SIG-M5 (cell line): ENCODE measurements at regions not wholly inside any gene's neighbourhood (a gene's known extent, or its start where the extent isn't known, plus 50 kb on each side); places are given as distances from the start of the nearest gene placed in this dataset.
A peak's percentile ranks its signal among the peaks of the same experiment; 100 is the strongest.
"Not testable (repeated sequence)": the region's sequence is repeated elsewhere in the genome, so short reads cannot be mapped to it uniquely, and the experiment has no call there.

Source experiments
- DNase-seq: peaks from one replicate; lab custom pipeline; 2025; lab: John Stamatoyannopoulos, UW

GRCh38 chr6:71722736-71723135 lies 163.6 kb upstream of the RIMS1 start:
- no peak for DNase-seq

- DNase-seq = no peak
Measured at GRCh38 chr6:71724456-71725125, 161.8 kb upstream of the RIMS1 start.

GRCh38 chr6:71725126-71725470 lies 161.3 kb upstream of the RIMS1 start:
- DNase-seq = no peak

GRCh38 chr6:71726121-71726520 lies 160.2 kb upstream of the RIMS1 start:
- DNase-seq = no peak

DNA sequence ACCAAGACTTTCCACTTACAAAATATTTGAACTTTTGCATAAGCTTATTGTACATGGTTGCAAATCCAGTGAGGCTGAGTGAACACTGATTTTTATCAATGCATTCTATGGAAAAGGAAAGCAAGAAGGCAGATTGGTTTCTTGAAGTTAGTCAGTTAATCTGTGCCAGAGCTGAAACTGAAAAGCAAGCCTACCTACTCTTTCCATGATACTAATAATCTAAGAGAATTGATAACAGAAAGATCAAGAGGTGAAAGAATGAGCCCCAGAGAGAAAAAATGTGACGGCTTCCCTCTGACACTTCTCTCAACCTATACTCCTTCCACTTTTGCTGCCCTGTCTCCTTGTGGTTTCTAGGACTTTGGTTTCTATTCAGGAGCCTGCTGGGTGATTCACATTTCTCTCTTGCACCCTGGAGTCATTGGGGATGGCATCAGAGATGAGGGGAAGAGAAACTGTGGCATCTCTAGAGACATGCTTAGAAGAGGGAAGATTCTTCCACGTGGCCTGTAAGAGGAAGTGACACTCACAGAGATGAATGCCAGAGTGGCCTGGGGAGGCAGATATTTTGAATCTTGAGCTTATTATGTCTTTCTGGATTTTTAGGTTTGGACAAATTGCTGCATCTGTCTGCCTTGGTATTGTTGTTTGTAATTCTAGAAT lies 158.6 kb upstream of the RIMS1 start:
- peak; percentile 9 for DNase-seq

GRCh38 chr6:71730284-71730683 lies 156.1 kb upstream of the RIMS1 start:
- no peak for DNase-seq

DNA sequence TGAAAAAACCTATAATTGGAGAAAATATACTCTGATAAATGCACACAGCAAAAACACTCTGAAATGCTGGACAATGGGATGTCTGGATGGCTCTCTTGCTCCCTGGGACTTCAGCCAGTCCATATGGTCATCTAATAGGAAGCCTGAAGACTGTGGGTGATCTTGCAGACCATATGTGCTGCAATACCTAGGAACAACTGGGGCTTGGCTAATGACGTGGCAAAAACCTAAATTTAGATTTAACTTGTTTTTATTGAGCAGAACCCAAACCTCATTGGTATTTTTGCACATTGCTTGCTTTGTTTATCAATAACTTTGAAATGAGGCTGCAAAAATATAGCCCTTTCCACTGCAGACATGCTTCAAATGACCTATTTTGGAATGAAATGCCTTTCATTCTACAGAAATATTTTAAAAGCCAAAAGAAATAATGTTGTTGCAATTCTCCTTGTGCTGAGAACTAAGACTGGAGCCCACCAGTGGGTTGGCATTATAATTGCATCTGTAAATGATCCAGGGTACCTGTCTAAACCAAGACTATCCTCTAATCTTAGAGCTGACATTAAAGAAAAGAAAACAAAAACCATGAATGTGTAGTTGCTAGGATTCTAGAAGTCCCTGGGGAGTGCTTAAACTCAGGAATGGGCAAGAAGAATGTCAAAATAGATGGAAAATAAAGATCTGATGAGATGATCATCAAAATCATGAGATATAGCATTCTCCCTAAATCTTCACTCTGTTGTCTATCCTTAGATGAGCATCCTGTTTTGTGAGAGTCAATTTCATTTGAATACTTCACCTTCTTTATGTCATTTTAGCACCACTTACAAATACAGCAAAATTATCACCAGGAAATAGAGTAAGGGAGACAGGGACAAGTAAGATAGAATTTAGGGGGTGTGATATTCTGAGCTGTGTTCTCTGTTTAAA lies 152.1 kb upstream of the RIMS1 start:
- no peak for DNase-seq

DNA sequence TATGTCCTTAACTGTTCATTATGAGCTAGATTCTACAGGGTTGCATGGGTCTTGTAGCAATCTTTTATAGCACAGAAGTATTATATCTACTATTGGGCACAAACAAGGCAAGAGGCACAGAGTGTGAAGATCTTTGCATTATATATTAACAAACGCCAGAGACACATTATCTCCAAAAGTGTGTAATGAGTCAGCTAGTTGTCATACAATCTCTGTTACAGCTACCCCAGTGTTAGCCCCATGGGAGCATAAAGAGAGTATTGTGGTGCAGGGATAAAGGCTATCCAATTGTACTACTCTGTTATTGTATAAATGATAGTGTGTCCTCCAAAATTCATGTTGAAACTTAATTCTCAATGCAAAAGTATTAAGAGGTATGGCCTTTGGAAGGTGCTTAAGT lies 148.4 kb upstream of the RIMS1 start:
- DNase-seq = no peak

- no peak for DNase-seq
Measured at GRCh38 chr6:71745525-71745924, 140.8 kb upstream of the RIMS1 start.

DNA sequence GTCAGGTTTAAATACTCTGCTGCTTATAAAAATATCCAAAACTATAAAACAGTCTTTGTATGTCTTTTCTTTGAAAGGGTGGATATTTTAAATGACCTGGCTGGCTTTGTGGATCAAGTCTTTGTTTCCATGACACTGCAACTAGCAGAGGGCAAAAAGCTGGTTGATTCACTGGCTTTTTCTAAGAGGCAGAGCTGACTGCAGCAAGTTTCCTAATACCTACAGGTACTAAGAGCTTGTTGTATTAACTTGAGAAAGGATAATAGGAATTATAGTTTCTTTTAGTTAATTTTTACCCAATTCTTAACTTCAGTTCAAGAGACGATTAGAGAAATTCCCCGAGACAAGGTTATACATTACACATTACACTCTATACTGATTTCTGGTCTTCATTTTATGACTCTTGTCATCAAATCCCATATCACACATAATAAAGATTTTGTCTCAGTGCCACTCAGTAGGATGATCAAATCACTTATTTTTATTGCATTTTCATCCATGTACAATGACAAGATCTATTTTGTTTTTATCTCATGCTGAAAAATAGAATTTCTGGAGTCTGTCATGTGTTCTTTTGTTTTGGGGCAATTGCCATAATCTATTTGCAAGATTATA lies 120.1 kb upstream of the RIMS1 start:
- no peak for DNase-seq

DNA sequence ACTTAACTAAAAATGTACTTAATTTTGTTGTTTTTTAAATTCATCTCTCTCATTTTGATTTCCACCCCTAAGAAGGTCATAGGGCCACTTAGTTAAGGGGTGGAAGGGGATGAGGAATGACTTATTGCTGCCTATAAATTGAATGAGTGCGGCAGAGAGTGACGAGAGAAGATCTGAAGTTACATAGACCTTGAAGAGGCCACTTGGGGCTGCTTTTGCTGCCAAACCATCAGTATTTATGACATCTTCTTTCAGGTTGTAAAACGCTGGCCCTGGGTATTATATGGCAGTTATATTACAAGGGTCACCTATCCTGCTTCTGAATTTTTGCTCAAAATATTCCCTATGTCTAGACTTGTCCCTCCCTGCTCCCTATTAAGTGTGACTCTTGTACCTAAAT lies 119.6 kb upstream of the RIMS1 start:
- DNase-seq = no peak

- no peak for DNase-seq
Measured at GRCh38 chr6:71768356-71768755, 118.0 kb upstream of the RIMS1 start.

DNA sequence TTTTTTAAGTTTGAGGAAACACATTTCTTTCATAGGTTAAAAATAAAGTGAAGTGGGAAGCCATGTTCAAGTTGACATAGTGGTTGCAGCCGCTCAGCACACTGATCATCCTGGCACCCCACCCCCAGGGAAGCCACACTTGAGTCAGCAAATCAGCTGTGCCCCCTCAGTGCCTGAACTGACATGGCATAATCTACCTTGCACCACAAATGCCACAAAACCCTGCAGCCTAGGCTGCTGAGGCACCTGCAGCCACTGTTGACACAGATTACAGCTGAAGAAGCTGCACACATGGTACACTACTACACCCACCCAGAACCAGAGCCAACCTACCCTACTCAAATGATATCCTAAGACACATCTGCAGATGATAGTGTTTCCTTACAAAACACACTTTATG lies 77.5 kb upstream of the RIMS1 start:
- no peak for DNase-seq

DNA sequence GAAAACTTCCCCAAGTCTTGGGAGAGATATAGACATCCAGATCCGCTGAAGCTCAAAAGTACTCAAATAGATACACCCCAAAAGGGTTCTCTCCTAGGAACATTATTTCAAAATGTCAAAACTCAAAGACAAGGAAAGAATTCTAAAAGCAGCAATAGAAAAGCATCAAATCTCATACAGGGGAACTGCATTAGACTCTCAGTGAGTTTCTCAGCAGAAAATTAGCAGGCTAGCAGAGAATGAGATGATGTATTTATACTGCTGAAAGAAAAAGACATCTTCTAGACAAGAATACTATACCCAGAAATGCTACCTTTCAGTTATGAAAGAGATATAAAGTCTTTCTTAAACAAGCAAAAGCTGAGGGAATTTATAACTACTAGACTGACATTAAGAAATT lies 75.5 kb upstream of the RIMS1 start:
- DNase-seq = no peak

GRCh38 chr6:71822625-71823024 lies 63.7 kb upstream of the RIMS1 start:
- DNase-seq = no peak

DNA sequence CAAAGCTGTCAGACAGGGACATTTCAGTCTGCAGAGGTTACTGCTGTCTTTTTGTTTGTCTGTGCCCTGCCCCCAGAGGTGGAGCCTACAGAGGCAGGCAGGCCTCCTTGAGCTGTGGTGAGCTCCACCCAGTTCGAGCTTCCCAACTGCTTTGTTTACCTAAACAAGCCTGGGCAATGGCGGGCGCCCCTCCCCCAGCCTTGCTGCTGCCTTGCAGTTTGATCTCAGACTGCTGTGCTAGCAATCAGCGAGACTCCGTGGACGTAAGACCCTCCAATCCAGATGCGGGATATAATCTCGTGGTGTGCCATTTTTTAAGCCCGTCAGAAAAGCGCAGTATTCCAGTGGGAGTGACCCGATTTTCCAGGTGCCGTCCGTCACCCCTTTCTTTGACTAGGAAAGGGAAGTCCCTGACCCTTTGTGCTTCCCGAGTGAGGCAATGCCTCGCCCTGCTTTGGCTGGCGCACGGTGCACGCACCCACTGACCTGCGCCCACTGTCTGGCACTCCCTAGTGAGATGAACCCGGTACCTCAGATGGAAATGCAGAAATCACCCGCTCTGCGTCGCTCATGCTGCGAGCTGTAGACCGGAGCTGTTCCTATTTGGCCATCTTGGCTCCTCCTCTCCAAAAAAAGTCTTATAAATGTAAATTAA lies 54.1 kb upstream of the RIMS1 start:
- not testable (repeated sequence) for DNase-seq
